ENCODE measurements at regions not wholly inside any gene's neighbourhood (a gene's known extent, or its start where the extent isn't known, plus 50 kb on each side); places are given as distances from the start of the nearest gene placed in this dataset.

GRCh38 chr3:105997466-105997799, 128.6 kb upstream of the CBLB start:
- Mint-ChIP-seq H3K9me3 (peaks cover 13% of the 10 kb centered on the region), H3K4me1 (no peaks in the 10 kb centered on the region), H3K27me3 (no peaks in the 10 kb centered on the region), H3K27ac (no peak overlapping the region), H3K36me3 (ENCODE audit: low read depth) (peaks cover 4% of the 10 kb centered on the region), H3K4me3 (no peak overlapping the region)
- ChIA-PET POLR2A (no interaction called here), CTCF (no interaction called here)
- no peak for TF ChIP-seq CTCF (IDR thresholded peaks at IDR 0.05)
- DNase-seq: no peak
- intact Hi-C loops (cut with micrococcal nuclease): no loop called here
- no peak for ATAC-seq (ENCODE audit: low read depth)

GRCh38 chr3:105997800-105998526, 129.2 kb upstream of the CBLB start:
- no peaks in the 10 kb centered on the region for H3K27me3 Mint-ChIP-seq
- ATAC-seq (ENCODE audit: low read depth): no peak
- ChIA-PET CTCF (no interaction called here), POLR2A (no interaction called here)
- TF ChIP-seq CTCF (IDR thresholded peaks at IDR 0.05): no peak
- no peak for DNase-seq
- no peak overlapping the region for H3K27ac Mint-ChIP-seq
- peaks cover 4% of the 10 kb centered on the region for H3K36me3 Mint-ChIP-seq (ENCODE audit: low read depth)
- peaks cover 9% of the 10 kb centered on the region for H3K9me3 Mint-ChIP-seq
- no peak overlapping the region for H3K4me3 Mint-ChIP-seq
- intact Hi-C loops (cut with micrococcal nuclease): no loop called here
- H3K4me1 Mint-ChIP-seq: no peaks in the 10 kb centered on the region

GRCh38 chr3:105999856-106000255, 131.0 kb upstream of the CBLB start:
- no peak for TF ChIP-seq CTCF (IDR thresholded peaks at IDR 0.05)
- no peak for ATAC-seq (ENCODE audit: low read depth)
- ChIA-PET POLR2A (no interaction called here), CTCF (no interaction called here)
- no peaks in the 10 kb centered on the region for H3K4me1 Mint-ChIP-seq
- no peak for DNase-seq
- intact Hi-C loops (cut with micrococcal nuclease): no loop called here
- H3K27me3 Mint-ChIP-seq: no peaks in the 10 kb centered on the region
- no peak overlapping the region for H3K27ac Mint-ChIP-seq
- H3K9me3 Mint-ChIP-seq: peaks cover 8% of the 10 kb centered on the region
- H3K36me3 Mint-ChIP-seq (ENCODE audit: low read depth): peaks cover 4% of the 10 kb centered on the region
- no peak overlapping the region for H3K4me3 Mint-ChIP-seq

- Mint-ChIP-seq H3K27ac (no peak overlapping the region), H3K4me3 (no peak overlapping the region), H3K36me3 (ENCODE audit: low read depth) (peaks cover 4% of the 10 kb centered on the region), H3K4me1 (no peaks in the 10 kb centered on the region), H3K9me3 (peaks cover 3% of the 10 kb centered on the region), H3K27me3 (no peaks in the 10 kb centered on the region)
- no peak for DNase-seq
- ChIA-PET CTCF (no interaction called here), POLR2A (no interaction called here)
- ATAC-seq (ENCODE audit: low read depth): no peak
- intact Hi-C loops (cut with micrococcal nuclease): no loop called here
- TF ChIP-seq CTCF (IDR thresholded peaks at IDR 0.05): no peak
Observed at GRCh38 chr3:106001923-106002322, 133.1 kb upstream of the CBLB start.

- Mint-ChIP-seq H3K9me3 (peaks cover 3% of the 10 kb centered on the region), H3K4me1 (no peaks in the 10 kb centered on the region), H3K4me3 (no peak overlapping the region), H3K27me3 (no peaks in the 10 kb centered on the region), H3K36me3 (ENCODE audit: low read depth) (peaks cover 4% of the 10 kb centered on the region), H3K27ac (no peak overlapping the region)
- ChIA-PET CTCF (no interaction called here), POLR2A (no interaction called here)
- DNase-seq (no peak), ATAC-seq (ENCODE audit: low read depth) (no peak)
- intact Hi-C loops (cut with micrococcal nuclease): no loop called here
- TF ChIP-seq CTCF (IDR thresholded peaks at IDR 0.05): no peak
Observed at GRCh38 chr3:106004137-106004681, 135.4 kb upstream of the CBLB start.

Data from activated B cell treated with CpG ODN at 0.5 μM for 24 hours (primary cell).